Right lobe of liver (tissue), 4 donors: ENCODE measurements at regions not wholly inside any gene's neighbourhood (a gene's known extent, or its start where the extent isn't known, plus 50 kb on each side); places are given as distances from the start of the nearest gene placed in this dataset.

Experiments
- CTCF ChIP-seq, 4 donors: fragments of 200-600 bp in 3 of 4; fragments of 450-650 bp in 1 of 4; IDR thresholded peaks; one replicate each; pipeline versions ENCODE4 v1.5.1 to v1.8.0; 2016 to 2022; ENCODE audit warnings: antibody characterized with exemption in 4 of 4, mild to moderate bottlenecking in 2 of 4
- POLR2A ChIP-seq: fragments of 450-650 bp; IDR thresholded peaks from one replicate; pipeline ENCODE4 v1.6.1; 2017; ENCODE audit warnings: antibody characterized with exemption, mild to moderate bottlenecking
- donor health status: DM: no; HTN: no; CAD: no.
- donor health status: DM: no; HTN: no; CAD: no.
- donor health status: DM: no; HTN: yes; CAD: no.

GRCh38 chr2:8231902-8232301, 450.0 kb upstream of the ID2 start:
- TF ChIP-seq CTCF (IDR thresholded peaks at IDR 0.05) (no peak), POLR2A (no peak)
